GM19468 (cell line): ENCODE measurements at regions not wholly inside any gene's neighbourhood (a gene's known extent, or its start where the extent isn't known, plus 50 kb on each side); places are given as distances from the start of the nearest gene placed in this dataset.

Experiments used
- ATAC-seq: cut with Tn5 transposase; IDR thresholded peaks from one replicate; pipeline ENCODE4 v1.9.1; 2021; ENCODE audit warnings: mild to moderate bottlenecking, moderate library complexity, moderate number of reproducible peaks; ENCODE audit not compliant: unreplicated experiment; ENCODE audit errors: extremely low read depth

DNA sequence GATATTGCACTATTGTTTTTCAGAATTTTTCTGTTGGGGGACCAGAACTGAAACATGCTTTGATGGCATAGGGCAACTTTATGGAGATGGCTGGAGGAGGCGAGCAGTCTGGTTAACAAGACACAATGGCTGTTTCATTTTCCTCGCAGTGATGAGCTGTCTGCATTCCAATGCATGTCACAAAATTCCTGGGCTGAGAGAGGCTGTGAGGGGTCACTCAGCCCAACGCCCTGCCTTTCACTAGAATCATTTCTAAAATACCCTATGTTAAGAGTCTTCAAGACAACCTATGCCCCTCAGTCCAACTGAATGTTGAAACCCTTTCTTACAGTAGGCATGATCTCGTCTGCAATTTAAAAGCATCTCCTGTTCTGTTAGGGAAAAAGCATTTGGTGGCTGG is 1090.0 kb downstream of the BCL11A start:
- no peak for ATAC-seq

DNA sequence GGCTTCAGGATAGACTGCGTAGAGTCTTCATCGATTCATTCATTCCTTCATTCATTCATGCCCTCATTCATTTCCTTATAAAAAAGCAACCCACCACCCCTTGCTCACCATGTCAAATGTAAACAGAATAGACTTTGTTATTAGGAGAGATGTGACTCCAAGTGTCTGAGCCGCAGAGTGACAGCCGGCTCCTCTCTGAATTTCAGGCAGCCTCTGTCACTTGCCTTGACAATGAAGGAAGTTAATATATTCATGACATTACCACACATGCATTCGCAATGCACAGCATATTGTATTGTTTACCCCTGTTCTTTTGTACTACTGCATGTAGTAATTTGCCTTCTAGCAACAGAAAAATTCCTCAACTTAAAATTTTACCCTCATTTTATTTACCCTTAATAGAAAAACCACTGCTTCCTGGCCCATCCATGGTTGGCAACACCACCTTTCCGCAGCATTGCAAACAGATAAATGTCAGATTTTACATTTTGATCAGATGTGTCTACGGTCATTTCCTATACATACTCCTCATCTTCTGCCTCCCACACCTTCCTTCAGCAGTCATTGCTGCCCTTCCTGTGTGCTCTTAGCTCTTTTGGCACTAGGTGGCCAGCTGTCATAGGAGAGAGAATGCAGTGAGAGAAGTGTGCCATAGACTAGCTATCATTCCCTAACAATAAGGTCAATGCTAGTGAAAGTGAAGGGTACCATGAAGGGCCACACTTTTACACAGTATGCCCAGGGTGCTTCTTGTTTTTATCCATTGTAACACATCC is 1090.8 kb downstream of the BCL11A start:
- ATAC-seq: no peak

DNA sequence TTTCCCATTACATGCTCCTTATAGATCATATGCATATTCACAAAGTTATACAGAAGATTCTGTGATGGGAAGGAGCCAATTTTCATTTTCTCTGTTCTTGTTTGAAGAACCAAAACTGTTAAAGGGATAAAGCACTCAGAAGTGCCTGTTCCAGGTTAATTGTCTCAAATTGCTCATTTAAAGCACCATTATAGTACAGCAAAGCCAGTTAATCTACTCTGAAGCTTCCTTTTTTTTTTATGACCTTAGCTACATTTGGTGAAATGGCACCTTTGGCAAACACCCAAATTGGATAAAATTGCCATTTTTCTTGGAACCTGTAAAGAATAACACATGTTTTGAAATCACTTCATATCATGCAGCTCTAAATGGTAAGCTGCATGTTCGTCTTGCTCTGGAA is 1092.3 kb downstream of the BCL11A start:
- no peak for ATAC-seq

DNA sequence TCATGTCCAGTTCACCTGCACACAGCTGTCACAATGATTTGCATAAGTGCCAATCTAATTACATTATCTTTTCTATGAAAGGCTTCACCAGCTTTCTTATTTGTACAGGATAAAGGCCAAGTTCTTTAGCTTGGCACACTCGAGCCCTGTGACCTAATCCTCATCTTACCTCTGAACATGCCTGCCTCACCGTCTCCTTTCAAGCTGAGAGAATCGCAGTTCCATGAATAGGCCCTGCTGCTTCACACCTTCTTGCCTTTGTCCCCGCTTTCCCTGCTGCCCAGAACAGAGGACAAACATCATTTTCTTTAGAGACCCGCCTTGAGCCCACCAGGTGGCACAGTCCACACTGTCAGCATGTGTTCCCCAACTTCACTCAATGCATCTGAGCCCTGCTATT is 1094.7 kb downstream of the BCL11A start:
- ATAC-seq: no peak

DNA sequence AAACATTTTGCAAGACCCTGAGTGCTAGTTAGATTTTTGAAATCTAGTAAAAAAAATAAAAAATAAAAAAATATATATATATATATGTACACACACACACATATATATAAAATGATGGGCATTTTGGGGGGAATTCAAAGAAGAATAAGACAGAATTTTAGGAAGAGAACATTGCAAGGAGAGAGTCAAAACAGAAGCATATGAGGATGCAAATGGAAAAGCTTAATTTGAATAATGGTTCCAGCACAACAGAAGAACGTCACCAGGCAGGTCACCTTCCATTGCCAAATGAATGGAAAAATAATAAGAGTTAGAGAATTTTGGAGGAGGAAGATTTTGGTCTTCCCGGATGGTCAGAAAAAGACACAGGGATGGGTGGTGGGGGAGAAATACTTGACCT is 1097.2 kb downstream of the BCL11A start:
- ATAC-seq: no peak

DNA sequence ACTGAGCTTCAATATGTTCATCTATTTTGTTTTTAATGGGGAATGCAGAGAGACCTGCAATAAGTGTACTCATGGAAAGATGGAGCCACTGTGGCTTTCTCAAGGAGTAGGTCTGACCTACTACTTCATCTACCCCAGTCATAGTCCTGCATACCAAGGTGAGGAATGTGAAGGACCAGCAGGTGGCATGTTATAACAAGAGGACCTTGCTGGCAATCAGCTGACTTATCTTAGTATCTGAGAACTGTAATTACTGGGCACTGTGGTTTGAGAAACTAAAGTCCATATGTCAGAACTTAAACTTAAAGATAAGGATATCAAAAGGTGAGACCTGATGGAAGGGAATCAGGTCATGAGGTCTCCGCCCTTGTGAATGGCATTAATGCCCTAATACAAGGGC is 1104.2 kb downstream of the BCL11A start:
- ATAC-seq: no peak

DNA sequence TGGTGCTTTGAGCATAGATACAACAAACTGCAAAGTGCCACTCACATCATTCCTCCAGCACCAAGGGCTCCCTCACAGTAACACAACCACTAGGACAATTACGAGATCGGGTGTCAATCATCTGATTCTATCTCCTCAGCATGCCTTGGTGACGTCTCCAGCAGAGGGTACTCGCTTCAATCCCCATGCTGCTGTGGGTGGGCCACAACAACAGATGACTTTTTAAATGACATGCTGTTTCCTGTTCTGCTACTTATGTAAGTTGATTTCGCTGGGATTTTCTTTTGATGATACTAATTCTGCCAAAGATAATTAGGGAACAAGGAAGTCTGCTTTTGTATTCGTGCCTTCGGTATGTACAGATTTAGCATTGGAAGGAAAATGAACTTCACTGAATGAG is 1113.0 kb downstream of the BCL11A start:
- no peak for ATAC-seq

DNA sequence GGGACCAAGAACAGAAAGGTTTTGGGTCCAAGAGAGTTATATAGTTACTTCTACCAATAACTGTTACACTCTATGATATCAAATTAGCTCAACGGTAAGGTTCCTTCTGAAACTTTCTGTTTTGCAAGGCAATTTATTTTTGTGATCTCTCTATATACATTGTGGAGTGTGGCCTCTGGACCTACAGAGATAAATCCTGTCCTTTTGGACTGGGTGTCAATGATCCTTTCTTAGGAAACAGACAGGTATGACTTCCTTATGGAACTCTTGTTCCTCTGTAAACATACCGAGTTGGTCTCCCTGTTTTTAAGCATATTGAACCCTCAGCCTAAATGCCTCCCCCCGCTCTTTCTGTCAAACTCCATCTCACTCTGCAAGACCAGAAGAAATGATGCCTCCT is 1117.8 kb downstream of the BCL11A start:
- ATAC-seq: no peak

DNA sequence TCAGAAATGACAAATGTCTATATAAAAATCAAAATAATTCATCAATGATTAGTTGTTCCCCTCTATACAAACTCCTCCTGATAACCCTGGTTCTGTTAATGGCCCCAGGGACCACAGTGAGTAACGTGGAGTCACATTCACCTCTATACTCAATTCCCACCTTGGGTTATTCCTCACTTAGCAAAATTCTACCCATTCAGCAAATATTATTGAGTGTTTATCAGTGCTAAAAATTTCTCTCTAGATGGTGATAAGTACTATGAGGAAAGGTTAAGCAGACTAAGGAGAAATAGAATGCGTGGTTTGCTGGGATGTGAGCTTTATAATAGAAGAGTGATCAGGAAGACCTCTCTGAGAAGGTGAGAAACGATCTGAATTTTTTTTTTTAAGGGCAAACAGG is 1124.5 kb downstream of the BCL11A start:
- ATAC-seq: no peak

DNA sequence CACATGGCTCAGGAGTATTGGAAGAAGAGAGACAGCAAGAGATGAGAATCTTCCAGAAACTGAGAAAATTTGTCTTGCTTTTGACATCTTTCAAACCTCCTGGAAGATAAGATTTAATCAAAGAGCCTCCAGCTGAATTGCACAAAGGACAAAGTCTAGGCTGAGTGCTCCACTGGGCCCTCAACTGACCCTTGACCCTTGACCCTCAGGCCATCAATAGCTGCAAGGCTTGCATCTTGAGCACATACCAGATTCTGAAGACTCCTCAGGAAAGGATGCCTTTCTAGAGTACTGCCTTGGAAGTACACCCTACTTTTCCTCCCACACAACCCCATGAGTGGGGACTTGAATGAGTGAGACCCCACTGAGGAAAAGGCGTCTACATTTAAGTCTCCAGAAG is 1125.5 kb downstream of the BCL11A start:
- ATAC-seq: no peak

DNA sequence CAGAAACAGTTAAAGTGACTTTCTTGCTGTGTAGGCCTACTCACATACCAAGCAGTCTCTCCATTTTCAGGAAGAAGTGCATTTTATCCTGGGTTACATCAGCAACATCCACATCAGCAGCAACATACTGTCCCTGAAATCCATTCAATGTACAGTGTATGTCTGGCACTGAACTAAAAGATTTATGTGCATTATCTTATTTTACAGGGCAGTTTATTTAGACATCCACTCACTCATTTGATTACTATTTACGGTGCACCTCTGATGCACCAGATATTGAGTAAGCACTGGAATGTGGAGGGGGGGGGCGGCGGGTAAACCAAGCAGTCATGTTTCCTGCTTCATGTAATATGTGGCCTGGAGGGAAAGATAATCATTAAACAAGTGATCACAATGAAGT is 1128.2 kb downstream of the BCL11A start:
- ATAC-seq: no peak

DNA sequence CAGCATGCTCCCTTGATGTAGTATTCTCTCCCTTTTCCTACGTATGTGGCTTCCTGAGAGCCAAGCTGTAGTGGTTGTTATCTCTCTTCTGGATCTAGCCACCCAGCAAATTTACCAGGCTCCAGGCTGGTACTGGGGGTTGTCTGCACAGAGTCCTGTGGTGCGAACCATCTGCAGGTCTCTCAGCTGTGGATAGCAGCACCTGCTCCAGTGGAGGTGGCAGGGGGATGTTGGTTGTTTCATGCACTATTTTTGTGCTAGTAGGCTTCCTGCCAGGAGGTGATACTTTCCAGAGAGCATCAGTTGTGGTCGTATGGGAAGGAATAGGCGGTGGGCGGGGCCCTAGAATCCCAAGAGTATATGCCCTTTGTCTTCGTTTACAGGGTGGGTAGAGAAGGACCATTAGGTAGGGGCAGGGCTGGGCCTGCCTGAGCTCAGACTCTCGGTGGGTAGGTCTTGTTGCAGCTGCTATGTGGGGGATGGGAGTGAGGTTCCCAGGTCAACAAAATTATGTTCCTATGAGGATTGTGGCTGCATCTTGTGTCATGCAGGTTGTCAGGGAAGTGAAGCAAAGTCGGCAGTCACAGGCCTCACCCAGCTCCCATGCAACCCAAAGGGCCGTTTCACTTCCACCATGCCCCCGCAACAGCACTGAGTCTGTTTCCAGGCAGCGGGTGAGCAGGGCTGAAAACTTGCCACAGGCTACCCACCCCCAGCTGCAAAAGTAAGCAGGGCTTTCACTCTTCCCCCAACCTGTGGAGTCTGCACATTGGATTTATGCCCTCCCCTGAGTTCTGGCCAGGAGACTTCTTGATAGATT is 1139.5 kb downstream of the BCL11A start:
- ATAC-seq: no peak

DNA sequence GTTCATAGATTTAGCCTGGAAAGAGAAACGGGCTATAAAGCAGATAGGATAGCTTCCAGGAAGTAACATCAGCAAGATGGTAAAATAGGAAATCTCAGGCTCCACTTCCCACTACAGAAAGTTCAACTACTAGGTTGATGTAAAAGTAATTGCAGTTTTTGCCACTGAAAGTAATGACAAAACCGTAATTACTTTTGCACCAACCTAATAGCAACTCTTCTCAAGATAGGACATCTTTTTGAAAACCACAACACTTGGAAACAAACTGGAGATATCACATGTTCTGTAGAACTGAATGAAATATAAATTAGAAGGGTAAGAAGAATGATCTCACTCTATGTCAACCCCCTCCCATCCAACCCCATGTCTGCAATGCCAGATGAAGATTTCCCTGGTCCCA is 1154.3 kb downstream of the BCL11A start:
- no peak for ATAC-seq

DNA sequence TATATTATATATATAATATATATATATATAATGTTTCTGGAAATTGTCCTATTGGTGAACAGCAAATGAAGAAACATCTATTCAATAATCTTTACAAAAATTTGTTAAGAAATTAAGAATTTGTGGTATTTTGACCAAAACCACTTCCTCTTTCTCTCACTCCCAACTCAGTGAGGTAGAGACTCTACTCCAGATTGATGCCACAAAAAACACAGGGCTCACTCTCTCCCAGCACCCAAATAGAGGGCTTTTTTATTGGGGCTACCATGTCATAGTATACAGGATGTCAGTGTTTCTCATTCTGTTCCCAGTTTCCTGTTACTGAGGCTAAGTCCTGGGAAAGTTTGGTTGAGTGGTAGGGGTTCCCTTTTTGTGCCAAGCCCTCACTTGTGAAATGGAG is 1155.4 kb downstream of the BCL11A start:
- ATAC-seq: no peak

DNA sequence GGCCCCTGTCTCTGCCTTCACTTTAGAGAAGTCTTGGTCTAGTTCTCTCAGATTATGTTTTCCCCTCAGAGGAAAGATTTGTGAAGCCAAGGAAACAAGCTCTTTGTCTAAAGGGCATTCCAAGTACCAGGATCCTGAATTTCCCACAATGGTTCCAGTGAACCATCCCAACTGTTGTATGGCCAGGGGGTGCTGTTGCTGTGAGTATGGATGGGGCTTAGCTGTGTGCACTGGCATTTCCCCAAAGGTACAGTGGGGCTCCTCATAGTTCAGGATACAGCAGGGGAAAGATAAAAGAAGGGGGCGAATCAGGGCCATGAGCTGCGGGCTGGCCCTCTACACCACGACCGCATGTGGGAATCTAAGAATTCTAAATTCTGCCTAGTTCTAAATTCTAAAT is 1154.0 kb upstream of the FANCL start:
- ATAC-seq: no peak

DNA sequence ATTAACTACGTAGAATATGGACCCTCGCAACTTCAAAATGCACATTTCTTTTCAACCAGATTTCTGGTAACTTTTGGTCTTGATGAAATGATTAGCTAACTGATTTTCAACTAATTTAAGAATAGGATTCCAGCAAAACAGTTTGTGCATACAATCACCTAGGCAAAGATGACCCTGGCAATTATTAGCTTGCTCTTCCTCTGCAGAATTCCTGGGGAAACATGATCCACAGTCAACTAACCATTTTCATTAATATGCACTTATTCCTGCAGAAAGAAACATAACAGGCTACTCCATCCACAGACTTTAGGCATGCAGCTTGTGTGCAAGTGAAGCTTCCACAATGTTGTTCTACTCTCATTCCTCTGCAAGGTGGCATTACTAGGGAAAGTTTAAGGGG is 1150.8 kb upstream of the FANCL start:
- ATAC-seq: no peak

DNA sequence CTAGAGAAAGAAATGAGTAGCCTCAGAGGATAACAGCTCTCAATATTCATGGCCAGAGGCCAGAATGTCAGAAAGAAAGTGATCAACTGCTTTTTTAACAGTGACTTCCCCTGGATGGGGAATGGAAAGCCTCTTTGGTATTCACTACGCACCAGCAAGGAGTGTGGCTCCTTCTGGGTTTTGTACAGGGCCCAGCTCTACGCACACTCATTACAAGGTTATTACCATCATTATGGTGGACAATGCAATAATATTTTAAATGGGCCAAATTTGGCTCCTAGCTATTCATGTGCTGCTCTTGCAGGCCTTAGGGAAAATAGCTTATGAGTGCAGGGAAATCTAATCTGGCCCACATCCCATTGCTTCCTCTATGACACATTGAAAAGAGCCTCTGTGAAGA is 1149.5 kb upstream of the FANCL start:
- ATAC-seq: no peak

DNA sequence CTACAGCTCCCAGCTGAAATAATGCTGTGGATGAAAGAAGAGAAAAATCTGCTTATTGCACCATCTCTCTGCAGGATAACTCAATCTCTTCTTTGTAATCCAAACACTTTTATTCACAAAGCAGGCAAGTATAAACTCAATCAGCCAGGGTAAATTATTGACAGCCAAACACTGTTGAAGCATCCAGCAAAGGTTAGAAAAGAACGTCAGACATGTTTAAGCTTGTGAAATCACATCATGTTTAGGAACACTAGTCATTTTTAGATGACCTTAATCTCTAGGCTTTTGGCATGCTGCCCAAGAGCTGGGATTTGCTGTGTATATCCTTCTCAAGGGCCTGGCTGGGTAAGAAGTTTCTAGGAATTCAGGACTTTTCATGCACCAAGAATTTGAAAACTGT is 1148.1 kb upstream of the FANCL start:
- ATAC-seq: no peak

DNA sequence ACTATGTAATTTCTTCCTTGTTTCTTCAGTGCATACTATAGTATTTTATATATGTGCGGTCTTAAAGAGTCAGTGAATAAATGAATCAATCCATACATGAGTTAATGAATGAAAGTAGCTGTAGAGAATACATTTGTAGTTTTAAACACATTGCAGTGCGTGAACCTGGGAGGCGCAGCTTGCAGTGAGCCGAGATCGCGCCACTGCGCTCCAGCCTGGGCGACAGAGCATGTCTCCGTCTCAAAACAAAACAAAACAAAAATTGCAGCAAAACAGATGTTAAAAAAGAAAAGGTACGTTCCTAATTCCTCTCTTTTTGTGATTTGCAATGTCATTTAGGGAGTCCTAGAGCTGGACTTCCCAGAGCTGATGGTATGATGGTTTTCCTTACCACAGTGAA is 1144.8 kb upstream of the FANCL start:
- ATAC-seq: no peak

DNA sequence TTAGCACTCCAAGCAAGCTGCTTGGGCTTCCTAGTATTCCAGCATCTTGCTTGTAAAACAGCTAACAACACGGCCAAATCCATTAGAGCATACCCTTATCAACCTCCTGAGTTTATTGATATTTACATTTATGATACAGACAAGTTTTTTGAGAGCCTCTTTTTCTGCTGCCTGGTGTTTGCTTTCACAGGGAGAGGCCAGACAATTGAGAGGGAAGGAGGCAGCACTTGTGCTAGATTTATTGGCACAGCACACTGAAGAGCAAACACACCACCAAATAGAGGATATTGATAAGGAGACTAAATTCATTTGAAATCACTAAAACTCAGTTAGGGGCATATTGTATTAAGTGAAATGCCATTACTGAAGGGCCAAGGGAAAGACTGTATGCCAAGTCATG is 1142.3 kb upstream of the FANCL start:
- no peak for ATAC-seq

DNA sequence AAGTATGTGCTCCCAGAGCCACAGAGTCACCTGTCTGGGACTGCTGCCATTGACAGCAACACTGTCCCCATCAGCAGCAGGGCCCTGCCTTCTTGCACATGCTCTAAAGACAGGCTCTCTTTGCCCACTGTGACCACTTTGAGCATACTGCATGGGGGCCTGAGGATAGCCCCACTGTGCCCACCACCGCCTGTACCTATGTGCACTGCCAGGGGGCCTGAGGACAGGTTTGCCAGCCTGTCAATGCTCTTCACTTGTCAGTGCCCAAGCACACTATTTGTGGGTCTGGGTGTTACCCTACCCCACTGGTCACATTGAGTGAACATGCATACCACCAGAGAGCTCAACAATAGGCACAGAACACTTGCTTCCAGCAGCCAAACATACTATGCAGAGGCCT is 1137.0 kb upstream of the FANCL start:
- ATAC-seq: no peak

DNA sequence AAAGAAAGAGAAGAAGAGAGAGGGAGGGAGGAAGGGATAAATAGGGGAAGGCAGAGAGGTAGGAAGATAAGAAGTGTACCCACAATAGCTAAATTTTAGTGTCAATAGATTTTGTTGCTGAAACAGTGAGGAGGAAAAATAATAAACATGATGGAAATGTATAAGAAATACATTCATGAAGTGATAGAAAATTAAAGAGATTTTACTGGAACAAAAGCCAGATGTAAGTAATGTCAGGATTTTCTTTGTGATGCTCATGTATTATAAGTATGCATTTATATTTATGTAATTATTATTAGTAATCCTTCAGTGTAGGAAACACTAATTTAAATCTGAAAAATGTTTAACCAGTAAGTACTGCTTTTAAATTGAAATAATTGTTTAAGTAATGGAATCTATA is 1125.2 kb upstream of the FANCL start:
- ATAC-seq: no peak
